Suprapubic skin (tissue), 4 donors: ENCODE measurements at regions not wholly inside any gene's neighbourhood (a gene's known extent, or its start where the extent isn't known, plus 50 kb on each side); places are given as distances from the start of the nearest gene placed in this dataset.

ENCODE experiments used
- CTCF ChIP-seq, 2 donors: fragments of 200-600 bp in 1 of 2; fragments of 450-650 bp in 1 of 2; sonication (generic) in 1 of 2; IDR thresholded peaks; one replicate each; pipeline ENCODE4 v1.5.1; 2016 to 2019; ENCODE audit warnings: antibody characterized with exemption in 2 of 2, mild to moderate bottlenecking in 1 of 2, moderate library complexity in 1 of 2
- EP300 ChIP-seq: sonication (generic); formaldehyde crosslinking; IDR thresholded peaks from one replicate; pipeline ENCODE4 v1.6.1; 2017; ENCODE audit warnings: antibody characterized with exemption
- POLR2A ChIP-seq, 2 donors: fragments of 450-650 bp; IDR thresholded peaks; one replicate each; pipeline ENCODE4 v1.6.1; 2017; ENCODE audit warnings: antibody characterized with exemption in 2 of 2, mild to moderate bottlenecking in 2 of 2, moderate library complexity in 2 of 2
- POLR2AphosphoS5 ChIP-seq, 3 donors: sonication (generic); formaldehyde crosslinking; IDR thresholded peaks; one replicate each; pipeline ENCODE4 v1.6.1; 2017; ENCODE audit warnings: antibody characterized with exemption in 3 of 3

- TF ChIP-seq CTCF (IDR thresholded peaks at IDR 0.05), result no peak
- no peak for TF ChIP-seq POLR2A (IDR thresholded peaks at IDR 0.05)
- TF ChIP-seq POLR2AphosphoS5 (IDR thresholded peaks at IDR 0.05), result no peak
- no peak for TF ChIP-seq EP300
Measured at GRCh38 chr1:218546314-218546713, 201.2 kb downstream of the TGFB2 start.
